ENCODE measurements at regions not wholly inside any gene's neighbourhood (a gene's known extent, or its start where the extent isn't known, plus 50 kb on each side); places are given as distances from the start of the nearest gene placed in this dataset.

DNA sequence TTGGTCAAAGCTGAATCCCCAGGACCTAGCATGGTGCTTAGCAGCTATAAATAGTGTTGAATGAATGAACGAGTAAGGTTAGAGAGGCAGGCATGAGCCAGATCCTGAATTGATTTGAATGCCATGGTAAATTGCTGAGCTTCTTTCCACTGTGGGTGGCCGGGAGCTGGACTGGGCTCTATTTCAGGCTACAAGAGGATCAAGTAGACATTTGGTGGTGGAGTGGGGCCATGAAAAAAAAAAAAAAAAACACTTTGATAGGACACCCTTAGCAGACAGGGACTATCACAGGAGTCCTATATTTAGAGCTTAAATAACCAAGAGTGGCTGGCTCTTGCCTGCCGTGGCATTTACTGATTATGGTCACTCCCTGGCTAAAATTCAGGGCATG is 77.6 kb downstream of the MIAT start:
- TF ChIP-seq GATA2 (IDR thresholded peaks at IDR 0.05; ENCODE audit: low read depth, low read length), result no peak
- TF ChIP-seq GATA3 (IDR thresholded peaks at IDR 0.05; ENCODE audit: low read depth, low read length), result no peak
